H9 (cell line): ENCODE measurements at regions not wholly inside any gene's neighbourhood (a gene's known extent, or its start where the extent isn't known, plus 50 kb on each side); places are given as distances from the start of the nearest gene placed in this dataset.

ENCODE experiments used
- DNase-seq: peaks from one replicate; pipeline ENCODE4 v3.0.0-alpha.2; 2017
- H2AFZ ChIP-seq: one replicate; pipeline ENCODE4 v1.6.1; 2013; ENCODE audit warnings: mild to moderate bottlenecking, low read length, control low read depth, moderate library complexity
- H2AK5ac ChIP-seq: 2 replicates; pipeline ENCODE4 v1.6.1; 2013; ENCODE audit warnings: low read length, control low read depth, mixed read lengths; ENCODE audit not compliant: insufficient read length
- H2BK120ac ChIP-seq: one replicate; pipeline ENCODE4 v1.6.1; 2013; ENCODE audit warnings: low read depth, mild to moderate bottlenecking, low read length, control low read depth, inconsistent platforms; ENCODE audit not compliant: poor library complexity, severe bottlenecking
- H2BK12ac ChIP-seq: 2 replicates; pipeline ENCODE4 v1.6.1; 2013; ENCODE audit warnings: low read length, control low read depth, mixed read lengths, low read depth; ENCODE audit not compliant: insufficient read length
- H2BK15ac ChIP-seq: 2 replicates; pipeline ENCODE4 v1.6.1; 2013; ENCODE audit warnings: low read depth, low read length, control low read depth
- H2BK20ac ChIP-seq: one replicate; pipeline ENCODE4 v1.6.1; 2013; ENCODE audit warnings: low read depth, mild to moderate bottlenecking, low read length, control low read depth, inconsistent platforms; ENCODE audit not compliant: poor library complexity, severe bottlenecking
- H2BK5ac ChIP-seq: 2 replicates; pipeline ENCODE4 v1.6.1; 2013; ENCODE audit warnings: low read length, control low read depth, mixed read lengths; ENCODE audit not compliant: insufficient read length
- H3K14ac ChIP-seq: 2 replicates; pipeline ENCODE4 v1.6.1; 2013; ENCODE audit warnings: low read length, control low read depth; ENCODE audit not compliant: insufficient read depth
- H3K18ac ChIP-seq: 2 replicates; pipeline ENCODE4 v1.6.1; 2013; ENCODE audit warnings: low read depth, mild to moderate bottlenecking, mixed read lengths, low read length, control low read depth; ENCODE audit not compliant: insufficient read length
- H3K23ac ChIP-seq: 2 replicates; pipeline ENCODE4 v1.6.1; 2013; ENCODE audit warnings: low read length, control low read depth, mixed read lengths, low read depth; ENCODE audit not compliant: insufficient read length
- H3K23me2 ChIP-seq: 2 replicates; pipeline ENCODE4 v1.6.1; 2013; ENCODE audit warnings: low read depth, mild to moderate bottlenecking, mixed read lengths, low read length, control low read depth; ENCODE audit not compliant: insufficient read length, poor library complexity, severe bottlenecking
- H3K27ac ChIP-seq: 2 replicates; pipeline ENCODE4 v1.5.1; 2013; ENCODE audit warnings: low read length, control low read depth, mixed read lengths, low read depth; ENCODE audit not compliant: insufficient read length
- H3K27me3 ChIP-seq: 2 replicates; pipeline ENCODE4 v1.6.1; 2013; ENCODE audit warnings: low read length, control low read depth, inconsistent platforms; ENCODE audit not compliant: insufficient read depth
- H3K4ac ChIP-seq: 2 replicates; pipeline ENCODE4 v1.6.1; 2013; ENCODE audit warnings: low read depth, mild to moderate bottlenecking, control low read depth, inconsistent platforms, low read length, moderate library complexity
- H3K4me1 ChIP-seq: 2 replicates; pipeline ENCODE4 v1.6.1; 2013; ENCODE audit warnings: low read length, control low read depth, inconsistent platforms; ENCODE audit not compliant: insufficient read depth
- H3K4me2 ChIP-seq: 2 replicates; pipeline ENCODE4 v1.6.1; 2013; ENCODE audit warnings: low read length, control low read depth, mixed read lengths; ENCODE audit not compliant: insufficient read length, insufficient read depth
- H3K56ac ChIP-seq: 2 replicates; pipeline ENCODE4 v1.6.1; 2013; ENCODE audit warnings: low read depth, mild to moderate bottlenecking, mixed read lengths, low read length, control low read depth; ENCODE audit not compliant: insufficient read length
- H3K79me1 ChIP-seq: 2 replicates; pipeline ENCODE4 v1.6.1; 2013; ENCODE audit warnings: low read depth, mild to moderate bottlenecking, moderate library complexity, low read length, control low read depth, inconsistent platforms; ENCODE audit not compliant: insufficient read depth, poor library complexity, severe bottlenecking
- H3K79me2 ChIP-seq: 2 replicates; pipeline ENCODE4 v1.6.1; 2013; ENCODE audit warnings: low read length, control low read depth, inconsistent platforms; ENCODE audit not compliant: insufficient read depth
- H3K9ac ChIP-seq: 2 replicates; pipeline ENCODE4 v1.6.1; 2013; ENCODE audit warnings: low read length, control low read depth, mixed read lengths; ENCODE audit not compliant: insufficient read length; ENCODE audit errors: extremely low read depth
- H3K9me3 ChIP-seq: one replicate; pipeline ENCODE4 v1.6.1; 2013; ENCODE audit warnings: low read depth, low read length, inconsistent platforms; ENCODE audit not compliant: control insufficient read depth
- H3T11ph ChIP-seq: one replicate; pipeline ENCODE4 v1.6.1; 2013; ENCODE audit warnings: mild to moderate bottlenecking, low read length, control low read depth, inconsistent platforms
- H4K20me1 ChIP-seq: one replicate; pipeline ENCODE4 v1.6.1; 2013; ENCODE audit not compliant: control insufficient read depth, insufficient read length, insufficient read depth
- H4K5ac ChIP-seq: 2 replicates; pipeline ENCODE4 v1.6.1; 2013; ENCODE audit warnings: low read depth, mild to moderate bottlenecking, mixed read lengths, low read length, control low read depth; ENCODE audit not compliant: insufficient read length
- H4K8ac ChIP-seq: replicated peaks from 2 replicates; pipeline ENCODE4 v1.6.1; 2013; ENCODE audit warnings: low read length, control low read depth, mixed read lengths, low read depth; ENCODE audit not compliant: insufficient read length
- H4K91ac ChIP-seq: 2 replicates; pipeline ENCODE4 v1.6.1; 2013; ENCODE audit warnings: low read depth, mild to moderate bottlenecking, moderate library complexity, mixed read lengths, low read length, control low read depth; ENCODE audit not compliant: insufficient read length
- H3K27ac Mint-ChIP-seq, 3 experiments: 2 replicates in 2 of 3; 3 replicates in 1 of 3; pipeline ENCODE4 v1.8.0; 2020 to 2021; ENCODE audit warnings: mixed read lengths in 3 of 3, mild to moderate bottlenecking in 1 of 3, moderate library complexity in 1 of 3
- H3K27me3 Mint-ChIP-seq: 2 replicates; pipeline ENCODE4 v1.8.0; 2021; ENCODE audit warnings: low read depth, mild to moderate bottlenecking, moderate library complexity, mixed read lengths
- H3K36me3 Mint-ChIP-seq, 3 experiments: 2 replicates in 2 of 3; 3 replicates in 1 of 3; pipeline ENCODE4 v1.8.0; 2020 to 2021; ENCODE audit warnings: low read depth in 3 of 3, mixed read lengths in 3 of 3; ENCODE audit not compliant: insufficient read depth in 1 of 3
- H3K4me1 Mint-ChIP-seq, 2 experiments: 2 replicates each; pipeline ENCODE4 v1.8.0; 2020; ENCODE audit warnings: mixed read lengths in 2 of 2
- H3K4me3 Mint-ChIP-seq, 2 experiments: 2 replicates in 1 of 2; 3 replicates in 1 of 2; pipeline ENCODE4 v1.8.0; 2020 to 2021; ENCODE audit warnings: mild to moderate bottlenecking in 2 of 2, mixed read lengths in 2 of 2, moderate library complexity in 1 of 2
- H3K9me3 Mint-ChIP-seq, 2 experiments: 2 replicates in 1 of 2; 3 replicates in 1 of 2; pipeline ENCODE4 v1.8.0; 2020; ENCODE audit warnings: mild to moderate bottlenecking in 2 of 2, mixed read lengths in 2 of 2, moderate library complexity in 1 of 2
- WGBS: extraction: QIAGEN DNeasy Blood & Tissue Kit; methylation state at CpG from one replicate; pipeline ENCODE4 v1.1.7; 2013; ENCODE audit warnings: missing lambda C conversion rate, low lambda C conversion rate, mixed read lengths; ENCODE audit not compliant: insufficient read length; ENCODE audit errors: extremely low coverage; 5-methylcytosine and 5-hydroxymethylcytosine counted together
- TF ChIP-seq, protein P1 (sequence below): fragments of 200-600 bp; sonication (generic); conservative IDR thresholded peaks from 3 replicates; pipeline ENCODE4 v1.8.0; 2021; ENCODE audit warnings: antibody characterized with exemption, mild to moderate bottlenecking

DNA sequence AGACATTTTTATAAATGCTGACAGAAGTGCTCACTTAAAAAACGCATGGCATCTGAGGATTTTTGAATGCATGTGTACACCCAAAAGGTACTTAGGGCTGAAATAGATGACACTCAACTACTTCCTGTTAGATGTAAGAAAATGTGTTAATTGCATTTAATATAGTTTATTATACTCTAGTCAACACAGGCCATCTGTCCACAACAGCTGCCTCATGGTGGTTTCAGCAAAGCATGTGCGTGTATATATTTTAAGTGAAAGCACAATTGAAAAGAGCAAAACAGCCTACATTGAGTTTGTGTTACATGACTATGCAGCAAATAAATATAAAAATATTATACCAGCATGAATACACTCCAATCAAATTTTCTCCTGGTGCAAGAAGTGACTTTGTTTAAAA lies 1233.0 kb upstream of the EYS start:
- H2BK5ac ChIP-seq, result no peak overlapping the region
- H3K27ac ChIP-seq, result no peak overlapping the region
- no peaks in the 10 kb centered on the region for H3K23me2 ChIP-seq
- H3K23ac ChIP-seq, result no peak overlapping the region
- H3K9me3 ChIP-seq, result no peaks in the 10 kb centered on the region
- no peak overlapping the region for H2AK5ac ChIP-seq
- H4K8ac ChIP-seq, result no peak overlapping the region
- H3K56ac ChIP-seq, result no peak overlapping the region
- no peak overlapping the region for H3K9ac ChIP-seq
- no peak overlapping the region for H3T11ph ChIP-seq
- Mint-ChIP-seq H3K4me1 (no peaks in the 10 kb centered on the region), H3K9me3 (peaks cover 11 to 15% of the 10 kb centered on the region in 2 experiments), H3K27me3 (no peaks in the 10 kb centered on the region), H3K36me3 (peaks cover 0 to 15% (median 9%) of the 10 kb centered on the region in 3 experiments; a peak in 5 of 7 replicates), H3K4me3 (no peak overlapping the region), H3K27ac (no peak overlapping the region)
- H4K5ac ChIP-seq, result no peak overlapping the region
- H4K91ac ChIP-seq, result no peak overlapping the region
- H2BK120ac ChIP-seq, result no peak overlapping the region
- H3K79me1 ChIP-seq, result no peaks in the 10 kb centered on the region
- H2BK12ac ChIP-seq, result no peak overlapping the region
- no peak for DNase-seq
- H2BK15ac ChIP-seq, result no peak overlapping the region
- no peak overlapping the region for H3K4ac ChIP-seq
- H3K4me1 ChIP-seq, result no peaks in the 10 kb centered on the region
- H3K18ac ChIP-seq, result no peak overlapping the region
- WGBS, result no CpG with 5 or more reads among the region's 2 CpGs
- H3K79me2 ChIP-seq, result no peaks in the 10 kb centered on the region
- H2BK20ac ChIP-seq, result no peak overlapping the region
- H3K4me2 ChIP-seq, result no peak overlapping the region
- H2AFZ ChIP-seq, result no peak overlapping the region
- no peaks in the 10 kb centered on the region for H4K20me1 ChIP-seq
- TF ChIP-seq, protein P1, sequence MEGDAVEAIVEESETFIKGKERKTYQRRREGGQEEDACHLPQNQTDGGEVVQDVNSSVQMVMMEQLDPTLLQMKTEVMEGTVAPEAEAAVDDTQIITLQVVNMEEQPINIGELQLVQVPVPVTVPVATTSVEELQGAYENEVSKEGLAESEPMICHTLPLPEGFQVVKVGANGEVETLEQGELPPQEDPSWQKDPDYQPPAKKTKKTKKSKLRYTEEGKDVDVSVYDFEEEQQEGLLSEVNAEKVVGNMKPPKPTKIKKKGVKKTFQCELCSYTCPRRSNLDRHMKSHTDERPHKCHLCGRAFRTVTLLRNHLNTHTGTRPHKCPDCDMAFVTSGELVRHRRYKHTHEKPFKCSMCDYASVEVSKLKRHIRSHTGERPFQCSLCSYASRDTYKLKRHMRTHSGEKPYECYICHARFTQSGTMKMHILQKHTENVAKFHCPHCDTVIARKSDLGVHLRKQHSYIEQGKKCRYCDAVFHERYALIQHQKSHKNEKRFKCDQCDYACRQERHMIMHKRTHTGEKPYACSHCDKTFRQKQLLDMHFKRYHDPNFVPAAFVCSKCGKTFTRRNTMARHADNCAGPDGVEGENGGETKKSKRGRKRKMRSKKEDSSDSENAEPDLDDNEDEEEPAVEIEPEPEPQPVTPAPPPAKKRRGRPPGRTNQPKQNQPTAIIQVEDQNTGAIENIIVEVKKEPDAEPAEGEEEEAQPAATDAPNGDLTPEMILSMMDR, result no peak
- H3K27me3 ChIP-seq, result no peaks in the 10 kb centered on the region
- no peak overlapping the region for H3K14ac ChIP-seq
